ENCODE measurements at regions not wholly inside any gene's neighbourhood (a gene's known extent, or its start where the extent isn't known, plus 50 kb on each side); places are given as distances from the start of the nearest gene placed in this dataset.

- TF ChIP-seq CTCF (IDR thresholded peaks at IDR 0.05; ENCODE audit: low read length), result no peak
- no peak for TF ChIP-seq EZH2 (IDR thresholded peaks at IDR 0.05; ENCODE audit: borderline replicate concordance, low read length)
These were observed 76.1 kb upstream of the MAPRE2 start for GRCh38 chr18:34965108-34965507.
